HG02970 (cell line): ENCODE measurements at regions not wholly inside any gene's neighbourhood (a gene's known extent, or its start where the extent isn't known, plus 50 kb on each side); places are given as distances from the start of the nearest gene placed in this dataset.
"Not testable (repeated sequence)": the region's sequence is repeated elsewhere in the genome, so short reads cannot be mapped to it uniquely, and the experiment has no call there.

Experiments
- ATAC-seq: cut with Tn5 transposase; IDR thresholded peaks from one replicate; pipeline ENCODE4 v1.9.1; 2021; ENCODE audit warnings: mild to moderate bottlenecking, moderate library complexity, moderate number of reproducible peaks; ENCODE audit not compliant: unreplicated experiment, low FRiP score

GRCh38 chr1:96596226-96596922 lies 125.2 kb upstream of the PTBP2 start:
- ATAC-seq: peak; percentile 66

- no peak for ATAC-seq
Observed at GRCh38 chr1:96597218-96597617, 124.4 kb upstream of the PTBP2 start.

- no peak for ATAC-seq
Observed at GRCh38 chr1:96598416-96599168, 123.0 kb upstream of the PTBP2 start.

GRCh38 chr1:96604620-96605019 lies 117.0 kb upstream of the PTBP2 start:
- not testable (repeated sequence) for ATAC-seq

GRCh38 chr1:96617375-96617774 lies 104.2 kb upstream of the PTBP2 start:
- not testable (repeated sequence) for ATAC-seq

GRCh38 chr1:96632045-96632664 lies 89.4 kb upstream of the PTBP2 start:
- no peak for ATAC-seq

- ATAC-seq: no peak
Observed at GRCh38 chr1:96633695-96634094, 87.9 kb upstream of the PTBP2 start.

GRCh38 chr1:96634883-96635282 lies 86.7 kb upstream of the PTBP2 start:
- ATAC-seq: no peak

GRCh38 chr1:96641282-96641681 lies 80.3 kb upstream of the PTBP2 start:
- no peak for ATAC-seq

- no peak for ATAC-seq
Observed at GRCh38 chr1:96643519-96643918, 78.1 kb upstream of the PTBP2 start.

- ATAC-seq: no peak
Observed at GRCh38 chr1:96649301-96649700, 72.3 kb upstream of the PTBP2 start.

GRCh38 chr1:96651517-96651916 lies 70.1 kb upstream of the PTBP2 start:
- ATAC-seq: no peak

GRCh38 chr1:96660051-96660450 lies 61.5 kb upstream of the PTBP2 start:
- no peak for ATAC-seq

- ATAC-seq: no peak
Observed at GRCh38 chr1:96660503-96660902, 61.1 kb upstream of the PTBP2 start.
